IMR-90 (cell line): ENCODE measurements at regions not wholly inside any gene's neighbourhood (a gene's known extent, or its start where the extent isn't known, plus 50 kb on each side); places are given as distances from the start of the nearest gene placed in this dataset.

ENCODE experiments used
- ATAC-seq: fragments of 200-7000 bp; cut with Tn5 transposase; 2 replicates; pipeline ENCODE4 v1.9.1; 2020; ENCODE audit warnings: low read depth, mild to moderate bottlenecking, moderate library complexity
- BruUV-seq: library from RNA; stranded (reverse); fragments of 400-500 nt; replicated peaks from 2 replicates; lab custom pipeline; 2021; lab: Mats Ljungman, UMichigan
- CTCF ChIA-PET: fragments of 300-600 bp; formaldehyde crosslinking; extraction: SDS; loops from one replicate; lab custom pipeline; 2021; ENCODE audit warnings: antibody characterized with exemption; lab: Yijun Ruan, JAX
- POLR2A ChIA-PET: fragments of 300-600 bp; sonication (Branson Sonifier 250); formaldehyde crosslinking; loops from one replicate; lab custom pipeline; 2022; ENCODE audit warnings: antibody characterized with exemption; ENCODE audit not compliant: unreplicated experiment; lab: Charles Lee
- DNase-seq: peaks from one replicate; pipeline ENCODE4 v3.0.0; 2013
- H2AFZ ChIP-seq: replicated peaks from 2 replicates; pipeline ENCODE3; 2013; ENCODE audit warnings: low read length, mild to moderate bottlenecking; ENCODE audit not compliant: poor library complexity
- H2AK5ac ChIP-seq: 2 replicates; pipeline ENCODE4 v1.6.1; 2013; ENCODE audit warnings: low read depth, low read length, inconsistent platforms
- H2AK9ac ChIP-seq: replicated peaks from 2 replicates; pipeline ENCODE3; 2013; ENCODE audit warnings: mild to moderate bottlenecking, low read depth, low read length, moderate library complexity; ENCODE audit not compliant: poor library complexity
- H2BK120ac ChIP-seq: 2 replicates; pipeline ENCODE4 v1.6.1; 2013; ENCODE audit warnings: low read depth, low read length, inconsistent platforms
- H2BK15ac ChIP-seq: 3 replicates; pipeline ENCODE4 v1.6.1; 2013; ENCODE audit warnings: low read depth, low read length, inconsistent platforms
- H2BK20ac ChIP-seq: 2 replicates; pipeline ENCODE4 v1.6.1; 2013; ENCODE audit warnings: low read depth, mild to moderate bottlenecking, inconsistent platforms, low read length, moderate library complexity
- H2BK5ac ChIP-seq: 2 replicates; pipeline ENCODE4 v1.6.1; 2013; ENCODE audit warnings: mild to moderate bottlenecking, low read depth, low read length, inconsistent platforms; ENCODE audit not compliant: poor library complexity, severe bottlenecking
- H3K14ac ChIP-seq: replicated peaks from 2 replicates; pipeline ENCODE4 v1.6.1; 2013; ENCODE audit warnings: low read depth, low read length, inconsistent platforms
- H3K18ac ChIP-seq: 2 replicates; pipeline ENCODE4 v1.6.1; 2013; ENCODE audit warnings: low read depth, low read length, control low read depth
- H3K23ac ChIP-seq: 2 replicates; pipeline ENCODE4 v1.6.1; 2013; ENCODE audit warnings: low read depth, low read length, inconsistent platforms
- H3K27ac ChIP-seq: 2 replicates; pipeline ENCODE4 v1.5.1; 2013; ENCODE audit warnings: mild to moderate bottlenecking, control low read depth, low read length; ENCODE audit not compliant: insufficient read depth
- H3K27me3 ChIP-seq: 2 replicates; pipeline ENCODE4 v1.6.1; 2013; ENCODE audit warnings: low read length; ENCODE audit not compliant: control insufficient read depth, insufficient read depth
- H3K36me3 ChIP-seq: 2 replicates; pipeline ENCODE4 v1.6.1; 2013; ENCODE audit warnings: low read length, mixed read lengths; ENCODE audit not compliant: control insufficient read depth, insufficient read depth
- H3K4ac ChIP-seq: 2 replicates; pipeline ENCODE4 v1.6.1; 2013; ENCODE audit warnings: low read depth, low read length, inconsistent platforms
- H3K4me1 ChIP-seq: 2 replicates; pipeline ENCODE4 v1.6.1; 2013; ENCODE audit warnings: low read length, mixed read lengths; ENCODE audit not compliant: control insufficient read depth, insufficient read depth
- H3K4me2 ChIP-seq: 2 replicates; pipeline ENCODE4 v1.6.1; 2013; ENCODE audit warnings: low read depth, mild to moderate bottlenecking, control low read depth, low read length, moderate library complexity
- H3K4me3 ChIP-seq: 2 replicates; pipeline ENCODE4 v1.5.1; 2013; ENCODE audit warnings: low read depth, mild to moderate bottlenecking, control low read depth, low read length, moderate library complexity; ENCODE audit not compliant: insufficient read depth
- H3K56ac ChIP-seq: 2 replicates; pipeline ENCODE4 v1.6.1; 2013; ENCODE audit warnings: low read length, inconsistent platforms; ENCODE audit not compliant: insufficient read depth; ENCODE audit errors: extremely low read depth
- H3K79me1 ChIP-seq, 2 experiments: 2 replicates each; pipeline ENCODE4 v1.6.1; 2013; ENCODE audit warnings: low read length in 2 of 2, inconsistent platforms in 1 of 2, low read depth in 1 of 2
- H3K9ac ChIP-seq: 2 replicates; pipeline ENCODE4 v1.6.1; 2013; ENCODE audit warnings: low read depth, low read length, control low read depth
- H3K9me1 ChIP-seq: 2 replicates; pipeline ENCODE4 v1.6.1; 2013; ENCODE audit warnings: low read length, inconsistent platforms; ENCODE audit not compliant: insufficient read depth
- H3K9me3 ChIP-seq: 2 replicates; pipeline ENCODE4 v1.6.1; 2013; ENCODE audit warnings: low read length; ENCODE audit not compliant: control insufficient read depth, insufficient read depth
- H4K20me1 ChIP-seq: 2 replicates; pipeline ENCODE4 v1.6.1; 2013; ENCODE audit warnings: low read length, inconsistent platforms; ENCODE audit not compliant: insufficient read depth
- H4K5ac ChIP-seq: 2 replicates; pipeline ENCODE4 v1.6.1; 2013; ENCODE audit warnings: mild to moderate bottlenecking, low read depth, low read length, control low read depth
- H4K8ac ChIP-seq, 2 experiments: 2 replicates each; pipeline ENCODE4 v1.6.1; 2013; ENCODE audit warnings: low read depth in 2 of 2, low read length in 2 of 2, control low read depth in 1 of 2, inconsistent platforms in 1 of 2
- H4K91ac ChIP-seq: 2 replicates; pipeline ENCODE4 v1.6.1; 2013; ENCODE audit warnings: low read depth, low read length, inconsistent platforms; ENCODE audit not compliant: insufficient read depth
- FOS ChIP-seq: fragments of 150-350 bp; IDR thresholded peaks from 2 replicates; pipeline ENCODE4 v1.6.1; 2016; ENCODE audit warnings: low read depth, low read length
- MXI1 ChIP-seq: IDR thresholded peaks from 2 replicates; pipeline ENCODE4 v1.6.1; 2012; ENCODE audit warnings: low read depth, mild to moderate bottlenecking, low read length, moderate library complexity, borderline replicate concordance
- NFE2L2 ChIP-seq: fragments of 150-350 bp; IDR thresholded peaks from 2 replicates; pipeline ENCODE4 v1.6.1; 2016; ENCODE audit warnings: low read depth, mild to moderate bottlenecking, low read length
- RAD21 ChIP-seq: IDR thresholded peaks from 2 replicates; pipeline ENCODE4 v1.6.1; 2012; ENCODE audit warnings: low read length, improper control_type of control experiment
- SMC3 ChIP-seq: fragments of 150-350 bp; IDR thresholded peaks from 2 replicates; pipeline ENCODE4 v1.6.1; 2016; ENCODE audit warnings: low read depth, mild to moderate bottlenecking, antibody characterized with exemption, low read length, moderate library complexity
- WGBS, 2 experiments: methylation state at CpG; one replicate each; pipeline versions ENCODE4 v1.1.5 to v1.1.7; 2013; ENCODE audit warnings: missing lambda C conversion rate in 2 of 2; ENCODE audit not compliant: insufficient read length in 1 of 2; ENCODE audit errors: extremely low coverage in 2 of 2; 5-methylcytosine and 5-hydroxymethylcytosine counted together
- dilution Hi-C: fragments of 300-500 bp; cut with HindIII; formaldehyde crosslinking; loops from one replicate; pipeline ENCODE4 v1.14.3; 2018; ENCODE audit warnings: low sequenced_read_pairs; ENCODE audit not compliant: unreplicated experiment
- in situ Hi-C: fragments of 300-500 bp; cut with MboI; formaldehyde crosslinking; loops from 3 replicates; pipeline ENCODE4 v1.14.3; 2019; ENCODE audit warnings: low sequenced_read_pairs, inconsistent platforms, mixed read lengths
- intact Hi-C: fragments of 100-400 bp; cut with micrococcal nuclease; formaldehyde crosslinking; loops from 2 replicates; pipeline ENCODE4 v1.10.0; 2022

DNA sequence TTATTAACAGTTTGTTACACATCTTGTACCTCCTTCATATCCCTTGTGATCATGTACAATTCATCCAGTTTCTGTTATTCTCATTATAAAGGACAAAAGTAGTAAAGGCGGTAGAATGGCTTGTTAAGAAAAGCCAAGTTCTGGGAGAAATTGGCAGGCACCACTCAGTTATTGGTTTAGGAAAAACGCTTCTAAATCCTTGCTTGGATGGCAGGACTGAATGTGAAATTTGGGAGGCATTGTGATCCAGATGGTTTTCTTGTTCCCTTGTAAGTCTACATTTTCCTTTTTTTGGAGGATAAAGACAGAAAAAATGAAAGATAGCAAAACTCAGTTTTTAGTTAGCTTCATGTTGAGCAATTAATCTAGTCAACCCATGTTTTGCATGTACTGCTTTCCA, 130.2 kb downstream of the MAT2B start:
- TF ChIP-seq RAD21 (no peak), FOS (no peak), NFE2L2 (no peak), MXI1 (no peak), SMC3 (no peak)
- Histone ChIP-seq H3K4me3 (no peak overlapping the region), H4K20me1 (no peaks in the 10 kb centered on the region), H3K9me1 (no peaks in the 10 kb centered on the region), H2AFZ (no peak overlapping the region), H3K18ac (no peak overlapping the region), H2BK20ac (no peak overlapping the region), H2BK120ac (no peak overlapping the region), H2AK5ac (no peak overlapping the region), H3K4ac (no peak overlapping the region), H3K4me1 (no peaks in the 10 kb centered on the region), H4K8ac (no peak overlapping the region), H3K36me3 (no peaks in the 10 kb centered on the region), H4K91ac (no peak overlapping the region), H3K14ac (no peak overlapping the region), H3K27me3 (no peaks in the 10 kb centered on the region), H3K27ac (no peak overlapping the region), H3K4me2 (no peak overlapping the region), H3K23ac (no peak overlapping the region), H3K9me3 (no peaks in the 10 kb centered on the region), H2BK15ac (no peak overlapping the region), H3K79me1 (no peaks in the 10 kb centered on the region), H2BK5ac (no peak overlapping the region), H3K9ac (no peak overlapping the region), H2AK9ac (no peak overlapping the region), H4K5ac (no peak overlapping the region), H3K56ac (no peak overlapping the region)
- DNase-seq (no peak), ATAC-seq (no peak)
- no TSS peak for BruUV-seq
- no CpG with 5 or more reads among the region's 2 CpGs for WGBS, 2 experiments
- in situ Hi-C loops, result no loop called here
- intact Hi-C loops, result no loop called here
- dilution Hi-C loops, result no loop called here
- ChIA-PET CTCF (no interaction called here), POLR2A (no interaction called here)
